ENCODE measurements at regions not wholly inside any gene's neighbourhood (a gene's known extent, or its start where the extent isn't known, plus 50 kb on each side); places are given as distances from the start of the nearest gene placed in this dataset.
"Not testable (repeated sequence)": the region's sequence is repeated elsewhere in the genome, so short reads cannot be mapped to it uniquely, and the experiment has no call there.

DNA sequence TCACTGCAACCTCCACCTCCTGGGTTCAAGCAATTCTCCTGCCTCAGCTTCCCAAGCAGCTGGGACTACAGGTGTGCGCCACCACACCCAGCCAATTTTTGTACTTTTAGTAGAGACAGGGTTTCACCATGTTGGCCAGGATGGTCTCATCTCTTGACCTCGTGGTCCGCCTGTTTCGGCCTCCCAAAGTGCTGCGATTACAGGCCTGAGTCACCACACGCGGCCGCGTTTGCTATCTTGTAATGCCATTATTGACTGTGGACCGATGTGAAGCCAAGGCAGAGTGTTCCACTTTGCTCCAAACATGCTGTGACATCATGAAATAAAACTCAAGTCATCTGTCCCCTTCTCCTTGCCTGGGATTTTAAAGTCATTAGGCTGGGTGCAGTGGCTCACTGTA lies 72.1 kb upstream of the CHD2 start:
- not testable (repeated sequence) for DNase-seq

DNA sequence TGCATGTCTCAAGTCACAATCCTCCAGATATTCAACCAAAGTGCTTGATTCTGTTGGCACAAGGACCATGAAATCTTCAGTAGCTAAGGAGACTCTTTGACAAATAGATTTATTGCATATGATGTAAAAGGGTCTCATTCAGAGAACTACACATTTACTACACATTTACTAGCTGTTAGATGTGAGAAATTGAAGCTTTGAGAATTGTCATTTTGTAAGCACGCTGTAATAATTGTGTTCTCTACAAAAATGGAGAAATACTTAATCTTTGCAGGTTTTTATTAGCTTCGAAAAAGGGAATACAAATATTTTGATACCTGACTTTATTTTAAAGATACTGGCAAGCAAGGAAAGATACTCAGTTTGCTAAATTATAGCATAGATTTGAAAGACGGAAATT lies 70.2 kb upstream of the CHD2 start:
- DNase-seq, result no peak

DNA sequence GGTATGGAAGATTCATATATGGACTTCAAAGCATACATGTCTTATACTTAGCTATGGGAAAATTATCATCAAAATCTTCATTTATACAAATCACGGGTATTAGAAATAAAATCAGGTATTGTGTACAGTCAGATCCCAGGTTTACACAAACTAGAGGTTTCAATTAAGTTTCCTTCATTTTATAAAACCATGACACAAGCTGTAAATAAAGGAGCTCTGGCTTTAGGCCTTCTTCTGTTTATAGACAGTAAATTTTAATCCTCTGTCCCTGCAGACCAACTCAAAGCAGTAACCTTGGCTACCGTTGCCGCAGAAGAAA lies 68.8 kb upstream of the CHD2 start:
- no peak for DNase-seq

DNA sequence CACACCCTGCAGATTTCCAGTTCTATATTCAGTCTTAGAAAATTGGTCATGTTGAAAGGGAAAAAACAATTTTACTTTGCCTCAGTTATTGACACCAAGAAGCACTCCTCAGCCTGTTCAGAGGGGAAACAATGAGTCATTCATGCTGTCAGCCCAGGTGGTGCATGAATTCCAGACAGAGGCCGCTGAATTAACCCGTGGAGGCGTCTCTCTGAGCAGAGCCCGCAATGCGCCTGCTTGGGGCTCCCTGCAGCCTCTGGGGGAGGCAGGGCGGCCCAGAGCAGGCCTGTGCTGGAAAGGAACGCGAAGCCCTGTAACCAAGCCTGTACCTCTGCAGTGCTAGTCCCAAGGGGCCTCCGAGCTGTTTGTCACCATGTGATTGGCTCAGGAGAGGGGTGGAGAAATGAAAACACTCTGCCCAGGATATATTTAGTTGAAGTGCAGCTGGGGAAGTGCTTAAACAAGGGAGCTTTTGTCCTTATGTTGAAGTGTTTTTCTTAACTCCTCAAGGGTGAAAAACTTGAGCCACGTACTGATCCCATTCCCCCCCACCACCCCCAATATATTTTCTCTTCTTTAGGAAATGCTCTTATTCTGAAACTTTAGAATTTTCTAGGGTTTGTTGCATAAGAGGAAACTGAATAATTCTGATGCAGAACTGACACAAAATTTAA lies 68.3 kb upstream of the CHD2 start:
- DNase-seq, result peak; percentile 95

DNA sequence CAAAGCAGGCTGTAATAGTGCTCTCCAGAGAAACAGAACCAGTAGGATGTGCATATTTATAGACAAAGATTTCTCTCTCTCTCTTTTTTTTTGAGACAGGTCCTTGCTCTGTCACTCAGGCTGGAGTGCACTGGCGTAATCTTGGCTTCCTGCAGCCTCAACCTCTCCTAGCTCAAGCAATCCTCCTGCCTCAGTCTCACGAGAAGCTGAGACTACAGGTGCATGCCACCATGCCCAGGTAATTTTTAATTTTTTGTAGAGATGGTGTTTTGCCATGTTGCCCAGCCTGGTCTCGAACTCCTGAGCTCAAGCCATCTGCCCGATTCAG lies 67.1 kb upstream of the CHD2 start:
- DNase-seq, result no peak

DNA sequence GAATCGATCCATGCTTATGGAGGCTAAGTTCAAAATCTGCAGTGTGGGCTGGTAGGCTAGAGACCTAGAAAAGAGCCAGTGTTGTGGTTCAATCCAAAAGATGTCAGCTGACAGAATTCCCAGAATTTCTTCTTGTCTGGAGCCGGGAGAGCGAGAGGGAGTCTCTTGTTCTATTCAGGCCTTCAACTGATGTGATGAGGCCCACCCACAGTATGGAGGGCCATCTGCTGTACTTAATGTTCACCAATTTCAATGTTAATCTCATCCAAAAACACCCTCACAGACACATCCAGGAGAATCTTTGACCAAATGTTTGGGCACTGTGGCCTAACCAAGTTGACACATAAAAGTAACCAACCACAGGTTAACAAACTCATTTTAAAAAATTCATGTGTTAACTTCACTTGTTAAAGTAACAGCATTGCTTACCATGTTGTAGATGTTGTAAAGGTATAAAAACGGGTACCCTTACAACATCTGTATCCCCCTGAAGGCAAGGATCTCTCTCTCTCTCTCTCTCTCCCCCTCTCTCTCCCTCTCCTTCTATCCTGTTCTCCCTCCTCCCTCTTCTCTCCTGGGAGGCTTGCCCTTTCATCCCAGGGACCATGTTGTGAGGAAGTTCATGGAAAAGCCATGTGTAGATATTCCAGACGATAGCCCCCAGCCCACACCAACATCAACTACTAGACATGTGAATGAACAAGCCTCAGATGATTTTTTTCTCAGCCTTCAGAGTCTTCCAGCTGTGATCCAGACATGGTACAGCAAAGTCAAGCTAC lies 66.4 kb upstream of the CHD2 start:
- DNase-seq, result no peak

DNA sequence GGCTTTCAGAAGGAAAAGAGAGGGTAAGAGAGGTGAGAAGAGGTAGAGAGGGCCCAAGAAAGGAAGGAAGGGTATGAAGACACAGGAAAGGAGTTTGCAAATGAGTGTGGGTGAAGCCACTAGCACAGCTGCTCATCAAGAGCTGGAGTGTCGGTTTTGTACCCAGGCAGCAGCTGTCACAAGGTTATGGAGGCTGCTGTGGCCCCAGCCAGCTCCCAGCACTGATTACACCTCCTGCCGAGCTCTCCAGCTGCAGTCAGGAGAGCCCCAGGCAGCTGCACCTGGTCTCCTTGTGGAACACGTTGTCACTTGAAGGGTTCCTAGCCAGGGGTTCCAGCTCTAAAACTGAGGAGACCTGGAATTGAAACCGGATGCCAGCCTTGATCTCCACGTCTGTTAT lies 60.4 kb upstream of the CHD2 start:
- DNase-seq, result peak; percentile 94

DNA sequence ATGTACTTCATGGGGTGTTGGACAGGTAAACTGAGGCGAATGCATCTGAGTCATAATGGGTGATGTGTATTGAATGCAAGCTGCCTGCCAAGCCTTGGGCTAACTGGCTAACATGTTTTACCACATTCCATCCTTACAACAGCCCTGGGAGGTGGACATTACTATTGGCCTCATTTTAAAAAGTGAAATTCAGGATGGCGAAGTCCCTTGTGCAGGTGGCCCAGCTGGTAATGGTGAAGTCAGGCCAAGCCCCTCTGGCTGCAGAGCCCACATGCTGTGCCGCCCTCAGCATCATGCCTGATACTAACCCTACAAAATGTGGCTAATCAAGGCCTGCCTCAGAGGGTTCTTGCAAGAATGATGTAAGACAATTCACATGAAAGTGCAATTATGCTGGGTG lies 60.0 kb upstream of the CHD2 start:
- DNase-seq, result no peak

DNA sequence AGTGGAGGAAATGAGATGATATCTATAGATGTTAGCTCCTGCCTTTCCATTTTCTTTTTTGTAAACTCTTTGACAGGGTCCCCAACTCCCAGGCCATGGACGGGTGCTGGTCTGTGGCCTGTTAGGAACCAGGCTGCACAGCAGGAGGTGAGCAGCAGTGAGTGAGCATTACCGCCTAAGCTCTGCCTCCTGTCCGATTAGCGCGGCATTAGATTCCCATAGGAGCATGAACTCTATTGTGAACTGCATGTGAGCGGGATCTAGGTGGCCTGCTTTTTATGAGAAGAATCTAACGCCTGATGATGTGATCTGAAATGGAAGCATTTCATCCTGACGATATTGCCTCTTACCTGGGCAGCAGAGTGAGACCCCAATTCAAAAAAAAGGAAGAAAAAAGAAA lies 56.8 kb upstream of the CHD2 start:
- DNase-seq, result no peak

DNA sequence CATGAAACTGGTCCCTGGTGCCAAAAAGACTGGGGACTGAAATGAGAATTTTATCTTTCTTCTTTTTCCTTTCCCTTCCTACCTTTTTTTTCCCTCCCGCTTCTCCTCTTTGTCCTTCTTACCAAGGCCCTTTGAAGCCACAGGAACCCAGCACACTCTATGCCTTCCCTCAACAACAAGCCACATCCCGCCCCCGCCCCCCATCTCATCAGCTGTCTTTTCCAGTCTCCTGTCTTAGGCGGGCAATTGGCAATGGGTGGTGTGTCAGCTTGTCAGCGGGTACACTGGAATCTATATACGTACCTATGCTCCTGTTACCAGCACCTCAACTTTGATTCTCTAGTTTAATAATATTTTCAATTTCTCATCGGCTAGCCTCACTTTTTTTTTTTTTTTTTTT lies 56.3 kb upstream of the CHD2 start:
- no peak for DNase-seq

DNA sequence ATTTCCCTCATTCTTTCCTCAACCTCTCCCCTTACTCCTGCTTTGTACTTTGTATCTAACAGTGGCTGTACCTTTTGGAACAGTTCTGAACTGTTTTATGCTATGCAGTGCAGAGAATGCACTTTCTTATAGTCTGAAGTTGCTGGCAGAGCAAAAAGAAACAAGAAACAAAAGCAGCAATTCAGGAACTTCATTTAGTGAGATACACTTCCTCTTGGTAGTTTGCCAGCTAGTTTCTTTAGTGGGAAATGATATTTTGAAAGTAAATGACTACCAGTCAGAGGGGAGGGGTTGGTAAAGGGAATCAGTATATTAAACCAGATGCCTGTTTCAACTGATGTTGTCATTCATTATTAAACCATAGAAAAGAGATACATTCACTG lies 55.0 kb upstream of the CHD2 start:
- DNase-seq, result no peak

DNA sequence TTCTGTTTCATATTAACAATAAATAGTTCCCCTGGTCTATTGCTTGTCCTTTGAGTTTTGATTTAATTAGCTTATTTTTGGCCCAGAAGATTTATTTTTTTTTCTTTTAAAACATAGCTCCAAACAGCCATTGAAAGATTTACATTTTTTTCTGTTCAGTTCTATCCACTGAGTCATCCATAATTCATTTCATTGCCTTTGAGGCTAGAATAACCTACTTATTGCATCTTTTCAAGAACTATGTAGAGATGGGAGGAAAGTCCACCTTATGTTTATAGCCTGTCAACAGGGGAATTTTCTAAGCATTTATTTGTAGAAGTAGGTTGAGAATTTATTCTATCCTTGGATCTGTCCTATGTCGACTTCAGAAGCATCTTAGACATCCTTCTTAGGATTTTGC lies 53.4 kb upstream of the CHD2 start:
- no peak for DNase-seq

DNA sequence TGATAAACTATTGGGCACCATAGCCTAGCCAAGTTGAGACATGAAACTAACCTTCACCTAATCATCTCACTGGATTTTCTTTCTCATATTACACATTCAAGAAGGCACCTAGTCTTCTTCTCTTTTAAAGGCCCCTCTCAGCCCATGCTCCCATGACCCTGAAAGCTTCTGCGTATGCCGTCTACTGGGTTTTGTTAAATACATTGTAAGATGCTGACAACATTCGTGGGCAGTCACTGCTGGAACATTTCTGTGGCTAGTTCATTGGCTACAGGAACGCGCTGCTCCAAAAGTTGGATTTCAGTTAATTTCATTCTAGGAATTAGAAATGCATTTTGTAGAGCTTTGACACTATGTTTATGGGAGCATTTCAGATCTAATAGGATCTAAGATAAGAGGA lies 52.3 kb upstream of the CHD2 start:
- no peak for DNase-seq

DNA sequence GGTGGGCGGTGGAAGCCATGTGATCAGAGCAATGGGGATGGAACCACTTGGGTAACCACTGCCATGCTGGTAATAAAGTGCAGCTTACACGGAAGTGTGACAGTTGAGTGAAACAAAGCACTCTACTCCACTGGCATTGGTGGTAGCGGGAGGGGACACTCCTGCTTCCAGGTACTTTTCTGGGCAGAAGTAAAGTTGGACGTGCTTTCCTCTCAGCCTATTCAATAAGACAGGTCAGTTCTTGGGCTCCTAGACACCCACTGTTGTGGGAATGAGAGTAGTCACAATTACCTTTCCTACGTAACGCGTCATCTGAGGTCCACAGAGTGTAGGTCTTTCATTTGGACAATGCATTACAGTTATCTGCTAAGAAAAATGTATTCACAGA lies 51.7 kb upstream of the CHD2 start:
- no peak for DNase-seq

DNA sequence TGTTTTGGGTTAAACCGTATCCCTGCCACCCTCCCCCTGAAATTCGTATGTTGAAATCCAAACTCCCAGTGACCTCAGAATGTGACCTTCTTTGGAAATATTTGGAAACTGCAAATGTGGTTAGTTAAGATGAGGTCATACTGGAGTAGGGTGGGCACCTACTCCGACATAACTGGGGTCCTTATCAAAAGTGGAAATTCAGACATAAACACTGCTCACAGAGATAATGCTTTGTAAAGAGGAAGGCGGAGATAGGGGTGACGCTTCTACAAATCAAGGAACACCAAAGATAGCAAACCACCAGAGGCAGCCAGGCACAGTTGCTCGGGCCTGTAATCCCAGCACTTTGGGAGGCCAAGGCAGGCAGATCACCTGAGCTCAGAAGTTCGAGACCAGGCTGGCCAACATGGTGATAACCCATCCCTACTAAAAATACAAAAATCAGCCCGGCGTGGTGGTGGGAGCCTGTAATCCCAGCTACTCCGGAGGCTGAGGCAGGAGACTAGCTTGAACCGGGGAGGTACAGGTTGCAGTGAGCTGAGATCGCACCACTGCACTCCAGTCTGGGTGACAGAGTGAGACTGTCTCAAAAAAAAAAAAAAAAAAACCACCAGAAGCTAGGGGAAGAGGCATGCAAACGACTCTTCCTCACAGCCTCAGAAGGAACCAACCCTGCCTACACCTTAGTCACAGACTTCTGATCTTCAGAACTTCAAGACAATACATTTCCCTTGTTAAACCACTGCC lies 51.1 kb upstream of the CHD2 start:
- DNase-seq, result no peak

DNA sequence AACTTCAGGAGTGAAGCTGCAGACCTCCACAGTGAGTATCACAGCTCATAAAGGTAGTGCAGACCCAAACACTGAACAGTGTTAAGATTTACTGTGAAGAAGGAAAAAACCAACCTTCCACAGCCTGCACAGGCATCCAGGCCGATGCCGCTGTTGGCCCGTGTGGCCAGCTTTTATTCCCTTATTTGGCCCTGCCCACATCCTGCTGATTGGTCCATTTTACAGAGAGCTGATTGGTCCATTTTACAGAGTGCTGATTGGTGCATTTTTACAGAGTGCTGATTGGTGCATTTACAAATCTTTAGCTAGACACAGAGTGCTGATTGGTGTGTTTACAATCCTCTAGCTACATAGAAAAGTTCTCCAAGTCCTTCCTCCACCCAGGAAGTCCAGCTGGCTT lies 49.9 kb upstream of the CHD2 start:
- not testable (repeated sequence) for DNase-seq

All from NCI-H510A (cell line).